Left cardiac atrium (tissue), 4 donors: ENCODE measurements at regions not wholly inside any gene's neighbourhood (a gene's known extent, or its start where the extent isn't known, plus 50 kb on each side); places are given as distances from the start of the nearest gene placed in this dataset.

Experiments
- ATAC-seq, 2 donors: fragments of 200-7000 bp; cut with Tn5 transposase; one replicate each; pipeline ENCODE4 v1.9.1; 2020; ENCODE audit warnings: mild to moderate bottlenecking in 2 of 2, moderate library complexity in 2 of 2
- DNase-seq: peaks from one replicate; pipeline ENCODE4 v3.0.0-alpha.2; 2020
- intact Hi-C, 2 donors: fragments of 100-400 bp; cut with DNase I; formaldehyde crosslinking; loops; one replicate each; pipeline versions ENCODE4 v1.14.1 to v1.15.1; 2022 to 2023
- donor health status: DM: no; HTN: yes; CAD: no.
- donor health status: DM: no; HTN: yes; CAD: no; lungs with severe emphysema.
- donor health status: DM: yes; HTN: yes; CAD: no.
- donor health status: Dilated cardiomyopathy.

- intact Hi-C loops, result no loop called here
- no peak for DNase-seq
- no peak for ATAC-seq
Measured at GRCh38 chr1:192940658-192941057, 118.5 kb downstream of the UCHL5 start.

GRCh38 chr1:192941722-192942411 is 117.3 kb downstream of the UCHL5 start:
- DNase-seq (no peak), ATAC-seq (no peak)
- intact Hi-C loops, result no loop called here

GRCh38 chr1:192943108-192943507 is 116.1 kb downstream of the UCHL5 start:
- intact Hi-C loops, result no loop called here
- ATAC-seq, result no peak
- DNase-seq, result no peak

GRCh38 chr1:192943522-192943921 is 115.6 kb downstream of the UCHL5 start:
- intact Hi-C loops, result no loop called here
- DNase-seq (no peak), ATAC-seq (no peak)

- intact Hi-C loops, result no loop called here
- no peak for ATAC-seq
- DNase-seq, result no peak
Measured at GRCh38 chr1:192945390-192946130, 113.6 kb downstream of the UCHL5 start.

- intact Hi-C loops, result no loop called here
- ATAC-seq, result no peak
- no peak for DNase-seq
Measured at GRCh38 chr1:192949783-192950182, 109.4 kb downstream of the UCHL5 start.

- no peak for ATAC-seq
- intact Hi-C loops, result no loop called here
- no peak for DNase-seq
Measured at GRCh38 chr1:192950926-192951325, 108.2 kb downstream of the UCHL5 start.

GRCh38 chr1:192951691-192952460 is 107.3 kb downstream of the UCHL5 start:
- intact Hi-C loops, result no loop called here
- ATAC-seq (peak in 1 of 2 donors; percentile 88), DNase-seq (no peak)

- intact Hi-C loops, result no loop called here
- DNase-seq, result no peak
- ATAC-seq, result no peak
Measured at GRCh38 chr1:192952646-192953045, 106.5 kb downstream of the UCHL5 start.

GRCh38 chr1:192954705-192955265 is 104.4 kb downstream of the UCHL5 start:
- DNase-seq (no peak), ATAC-seq (no peak)
- intact Hi-C loops, result no loop called here

GRCh38 chr1:192958350-192958749 is 100.8 kb downstream of the UCHL5 start:
- no peak for ATAC-seq
- intact Hi-C loops, result no loop called here
- no peak for DNase-seq

GRCh38 chr1:192958871-192959270 is 100.3 kb downstream of the UCHL5 start:
- ATAC-seq (no peak), DNase-seq (no peak)
- intact Hi-C loops, result no loop called here

- intact Hi-C loops, result no loop called here
Measured at GRCh38 chr1:192959657-192960186, 99.4 kb downstream of the UCHL5 start.

More at GRCh38 chr1:192959657-192960186, 99.4 kb downstream of the UCHL5 start:
- DNase-seq (no peak), ATAC-seq (no peak)
